Stomach (tissue), 4 donors: ENCODE measurements at regions not wholly inside any gene's neighbourhood (a gene's known extent, or its start where the extent isn't known, plus 50 kb on each side); places are given as distances from the start of the nearest gene placed in this dataset.

Experiments used
- EP300 ChIP-seq: sonication (generic); formaldehyde crosslinking; IDR thresholded peaks from one replicate; pipeline ENCODE4 v1.6.1; 2017; ENCODE audit warnings: antibody characterized with exemption
- POLR2A ChIP-seq, 4 donors: fragments of 450-650 bp; IDR thresholded peaks; one replicate each; pipeline ENCODE4 v1.6.1; 2016; ENCODE audit warnings: antibody characterized with exemption in 4 of 4, control low read depth in 2 of 4, mild to moderate bottlenecking in 1 of 4, moderate library complexity in 1 of 4
- POLR2AphosphoS5 ChIP-seq, 3 donors: sonication (generic); formaldehyde crosslinking; IDR thresholded peaks; one replicate each; pipeline ENCODE4 v1.6.1; 2016; ENCODE audit warnings: antibody characterized with exemption in 3 of 3
- TF ChIP-seq, protein P1 (sequence below), 7 experiments: fragments of 450-650 bp in 4 of 7; fragments of 200-600 bp in 3 of 7; sonication (generic) in 3 of 7; IDR thresholded peaks; one replicate each; pipeline ENCODE4 v1.5.1; 2016 to 2019; ENCODE audit warnings: antibody characterized with exemption in 7 of 7, control low read depth in 2 of 7, mild to moderate bottlenecking in 1 of 7

DNA sequence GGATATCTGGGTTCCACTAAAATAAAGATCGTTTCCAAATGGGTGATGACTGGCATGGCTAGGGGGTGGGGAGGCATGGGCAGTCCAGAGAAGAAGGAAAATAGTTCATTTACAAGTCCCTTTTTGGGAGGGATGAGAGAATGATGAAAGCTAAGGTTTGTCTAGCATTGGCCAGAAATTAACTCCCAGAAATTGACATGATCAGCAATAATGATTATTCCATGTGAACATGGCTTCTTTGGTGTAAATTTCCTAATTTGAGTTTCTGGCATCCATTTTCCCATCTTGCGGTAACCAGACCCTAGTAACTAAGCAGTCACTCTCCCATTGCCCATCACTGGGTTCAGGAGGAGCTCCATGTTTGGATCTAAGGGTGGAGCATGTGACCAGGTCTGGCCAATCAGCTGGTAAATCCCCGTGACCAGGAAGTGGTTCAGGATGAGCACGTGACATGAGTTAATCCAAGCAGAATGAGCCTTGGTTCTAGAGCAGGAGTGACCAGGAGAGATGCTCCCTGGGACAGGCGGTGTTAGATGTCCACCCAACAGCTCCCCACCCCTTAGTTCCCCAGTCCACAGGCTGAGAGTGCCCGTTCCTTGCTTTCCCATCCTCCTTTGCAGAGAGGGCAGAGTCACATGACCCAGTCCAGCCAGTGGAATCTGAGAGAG is 512.7 kb downstream of the PREX1 start:
- TF ChIP-seq POLR2A (IDR thresholded peaks at IDR 0.05) (no peak), EP300 (no peak), POLR2AphosphoS5 (IDR thresholded peaks at IDR 0.05) (no peak)
- TF ChIP-seq, protein P1, sequence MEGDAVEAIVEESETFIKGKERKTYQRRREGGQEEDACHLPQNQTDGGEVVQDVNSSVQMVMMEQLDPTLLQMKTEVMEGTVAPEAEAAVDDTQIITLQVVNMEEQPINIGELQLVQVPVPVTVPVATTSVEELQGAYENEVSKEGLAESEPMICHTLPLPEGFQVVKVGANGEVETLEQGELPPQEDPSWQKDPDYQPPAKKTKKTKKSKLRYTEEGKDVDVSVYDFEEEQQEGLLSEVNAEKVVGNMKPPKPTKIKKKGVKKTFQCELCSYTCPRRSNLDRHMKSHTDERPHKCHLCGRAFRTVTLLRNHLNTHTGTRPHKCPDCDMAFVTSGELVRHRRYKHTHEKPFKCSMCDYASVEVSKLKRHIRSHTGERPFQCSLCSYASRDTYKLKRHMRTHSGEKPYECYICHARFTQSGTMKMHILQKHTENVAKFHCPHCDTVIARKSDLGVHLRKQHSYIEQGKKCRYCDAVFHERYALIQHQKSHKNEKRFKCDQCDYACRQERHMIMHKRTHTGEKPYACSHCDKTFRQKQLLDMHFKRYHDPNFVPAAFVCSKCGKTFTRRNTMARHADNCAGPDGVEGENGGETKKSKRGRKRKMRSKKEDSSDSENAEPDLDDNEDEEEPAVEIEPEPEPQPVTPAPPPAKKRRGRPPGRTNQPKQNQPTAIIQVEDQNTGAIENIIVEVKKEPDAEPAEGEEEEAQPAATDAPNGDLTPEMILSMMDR (IDR thresholded peaks at IDR 0.05): no peak
